EH (cell line): ENCODE measurements at regions not wholly inside any gene's neighbourhood (a gene's known extent, or its start where the extent isn't known, plus 50 kb on each side); places are given as distances from the start of the nearest gene placed in this dataset.

Source experiments
- DNase-seq: peaks from one replicate; pipeline ENCODE4 v3.0.0-alpha.2; 2015; ENCODE audit warnings: low read depth

DNA sequence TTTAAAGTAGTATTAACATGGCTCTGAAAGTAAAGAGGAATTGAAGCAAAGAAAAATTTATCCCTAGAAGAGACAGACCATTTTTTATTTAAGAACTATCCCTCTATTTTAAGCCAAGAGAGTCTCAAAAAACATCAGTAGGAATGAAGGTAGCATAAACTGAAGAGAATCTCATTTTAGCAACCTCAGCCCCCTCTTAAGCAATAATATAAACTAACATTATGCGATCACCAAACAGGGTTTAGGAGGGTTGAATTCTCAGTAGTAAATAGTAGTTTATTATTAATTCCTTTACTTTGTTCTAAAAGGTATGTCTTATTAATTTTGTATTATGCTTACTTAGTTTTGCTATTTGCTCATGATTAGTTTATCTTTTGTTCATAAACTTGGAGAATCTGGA lies 287.4 kb downstream of the CDK5RAP2 start:
- DNase-seq, result no peak

DNA sequence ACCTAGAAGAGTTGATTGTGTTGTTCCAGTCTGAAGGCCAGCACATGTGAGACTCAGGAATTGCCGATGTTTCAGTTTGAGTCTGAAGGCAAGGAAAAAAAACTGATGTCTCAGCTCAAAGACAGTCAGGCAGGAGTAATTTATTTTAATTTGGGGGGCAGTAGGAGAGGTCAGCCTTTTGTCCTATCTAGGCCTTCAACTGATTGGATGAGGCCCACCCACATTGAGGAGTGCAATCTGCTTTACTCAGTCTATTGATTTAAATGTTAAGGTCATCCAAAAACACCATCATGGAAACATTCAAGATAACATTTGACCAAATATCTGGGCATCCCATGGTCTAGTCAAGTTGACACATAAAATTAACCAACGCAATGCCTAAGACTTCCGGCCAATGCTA lies 288.9 kb downstream of the CDK5RAP2 start:
- no peak for DNase-seq

DNA sequence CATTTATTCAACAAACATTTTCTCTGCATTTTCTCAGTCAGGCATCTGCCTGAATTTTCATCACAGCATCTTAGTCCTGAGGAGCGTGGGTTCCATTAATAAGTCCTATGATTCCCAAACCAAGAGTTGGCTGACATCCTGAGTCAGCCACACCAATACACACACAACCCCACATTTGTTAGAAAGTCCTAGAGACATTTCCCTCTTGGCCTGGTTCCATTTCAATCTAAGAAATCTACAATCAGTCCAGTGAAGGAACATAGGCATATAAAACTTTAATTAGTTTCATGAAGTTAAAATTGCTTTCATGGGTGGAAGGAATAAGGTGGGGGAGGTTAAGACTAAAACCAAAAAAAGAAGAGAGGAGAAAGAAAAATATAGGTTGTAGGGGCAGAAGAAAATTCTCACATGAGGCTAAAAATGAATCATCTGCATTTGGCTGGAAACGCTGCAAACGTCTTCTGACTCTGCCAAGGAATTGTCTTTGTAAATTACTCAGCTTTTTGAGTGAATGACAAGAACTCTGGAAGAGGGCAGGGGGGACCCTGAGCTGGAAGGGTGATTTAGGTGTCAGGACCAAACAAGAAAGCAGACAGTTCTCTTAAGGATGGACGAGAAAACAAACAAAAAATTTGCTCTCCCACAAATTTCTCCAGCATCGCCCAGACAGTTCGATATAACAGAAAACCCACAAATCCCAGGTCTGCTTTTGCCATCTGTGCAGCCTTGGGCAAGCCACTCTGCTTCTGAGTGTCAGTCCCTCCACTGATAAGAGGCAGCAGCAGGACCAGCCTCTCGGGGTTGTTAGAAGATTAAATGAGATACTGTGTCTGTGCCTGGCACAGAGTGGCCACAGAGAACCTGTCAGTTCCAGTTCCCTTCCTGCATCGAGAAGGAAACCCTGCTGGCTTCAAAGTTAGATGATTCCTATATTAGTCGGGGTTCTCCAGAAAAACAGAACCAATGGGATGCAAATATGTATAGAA lies 289.7 kb downstream of the CDK5RAP2 start:
- DNase-seq, result no peak

DNA sequence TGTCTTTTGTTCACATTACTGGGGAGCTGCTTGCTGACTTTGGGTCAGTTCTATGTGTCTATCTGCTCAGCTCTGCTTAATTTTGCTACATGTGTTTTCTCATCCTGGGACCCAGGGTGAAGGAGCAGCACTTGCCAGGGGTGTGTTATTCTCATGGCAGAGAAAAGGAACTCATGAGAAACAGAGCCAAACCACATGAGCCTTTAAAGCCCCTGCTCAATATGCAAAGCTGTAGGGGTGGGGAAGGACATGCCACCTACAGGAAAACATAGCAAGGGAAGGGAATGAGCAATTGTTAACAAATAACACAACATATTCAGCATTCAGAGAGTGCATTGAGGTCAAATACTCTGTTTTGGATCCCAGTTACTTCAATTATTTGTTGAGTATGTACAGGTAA lies 290.9 kb downstream of the CDK5RAP2 start:
- no peak for DNase-seq

DNA sequence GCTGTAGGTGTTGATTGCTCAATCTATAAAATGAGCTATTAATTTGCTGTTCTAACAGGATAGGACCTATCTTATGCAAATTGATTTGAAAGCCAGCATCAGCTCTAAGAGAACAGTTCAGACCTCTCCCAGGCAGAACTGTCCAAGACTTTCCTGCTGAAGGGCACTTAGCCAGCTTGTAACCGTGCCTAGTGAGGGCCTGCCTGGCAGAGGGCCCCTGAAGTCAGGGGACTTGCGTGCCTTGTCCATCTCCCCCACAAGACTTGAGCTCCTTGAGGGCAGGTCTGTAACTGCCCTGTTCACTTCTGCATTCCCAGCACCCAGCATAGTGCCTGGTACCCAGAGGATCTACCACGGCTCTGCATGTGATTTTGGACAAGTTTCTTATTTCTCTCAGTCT lies 293.4 kb downstream of the CDK5RAP2 start:
- no peak for DNase-seq

DNA sequence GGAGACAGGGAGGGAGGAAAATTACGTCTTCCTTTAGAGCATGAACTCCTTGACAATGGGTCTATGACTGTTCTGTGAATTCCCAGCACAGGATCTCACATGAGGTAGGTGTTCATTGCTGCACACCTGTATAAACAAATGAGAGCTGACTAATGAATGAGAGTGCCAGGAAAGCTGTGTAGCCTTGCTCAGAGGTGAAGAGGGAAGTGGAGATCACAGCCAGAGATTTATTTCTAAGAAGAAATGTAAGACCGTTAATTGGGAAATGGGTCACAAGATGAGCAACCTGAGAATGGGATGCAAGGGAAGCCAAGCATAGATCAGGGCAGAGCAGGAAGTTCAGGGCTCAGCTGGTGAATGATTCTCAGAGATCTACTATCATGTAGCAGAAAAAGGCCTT lies 295.1 kb downstream of the CDK5RAP2 start:
- no peak for DNase-seq

DNA sequence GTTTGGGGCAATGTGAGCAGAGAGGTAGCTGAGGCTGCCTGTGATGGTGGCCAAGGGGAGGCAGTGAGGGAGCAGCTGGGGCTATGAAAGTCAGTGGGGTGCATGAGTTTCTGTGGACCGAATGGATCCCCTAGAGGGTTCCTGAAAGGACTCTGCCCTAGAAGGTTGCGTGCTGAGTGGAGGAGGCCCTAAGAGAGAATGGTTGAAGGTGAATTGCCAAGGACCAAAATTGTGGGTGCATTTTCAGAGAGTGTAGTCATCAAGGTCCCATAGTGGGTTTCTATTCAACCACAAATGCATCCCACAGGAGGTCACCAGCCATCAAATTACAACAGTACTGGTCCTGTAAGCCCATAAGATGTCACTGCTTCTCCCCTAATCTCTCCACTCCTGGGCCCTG lies 298.3 kb downstream of the CDK5RAP2 start:
- DNase-seq, result no peak

DNA sequence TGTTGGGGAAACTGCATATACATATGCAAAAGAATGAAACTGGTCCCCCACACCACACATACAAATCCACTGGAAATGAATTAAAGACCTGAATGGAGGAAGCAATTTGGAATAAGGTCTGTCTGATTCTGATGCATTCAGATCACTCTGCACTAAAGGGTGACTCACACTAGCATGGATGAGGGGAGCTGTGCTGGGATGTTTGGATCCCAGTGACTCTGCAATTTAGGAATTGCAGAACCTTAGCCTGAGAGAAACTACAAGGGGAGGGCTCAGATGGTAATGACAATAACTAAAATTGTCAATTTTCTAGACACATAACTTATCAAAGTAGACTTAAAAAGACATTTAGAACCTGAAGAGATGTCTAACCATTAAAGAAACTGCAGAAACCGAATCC lies 312.0 kb downstream of the CDK5RAP2 start:
- DNase-seq, result peak; percentile 2

DNA sequence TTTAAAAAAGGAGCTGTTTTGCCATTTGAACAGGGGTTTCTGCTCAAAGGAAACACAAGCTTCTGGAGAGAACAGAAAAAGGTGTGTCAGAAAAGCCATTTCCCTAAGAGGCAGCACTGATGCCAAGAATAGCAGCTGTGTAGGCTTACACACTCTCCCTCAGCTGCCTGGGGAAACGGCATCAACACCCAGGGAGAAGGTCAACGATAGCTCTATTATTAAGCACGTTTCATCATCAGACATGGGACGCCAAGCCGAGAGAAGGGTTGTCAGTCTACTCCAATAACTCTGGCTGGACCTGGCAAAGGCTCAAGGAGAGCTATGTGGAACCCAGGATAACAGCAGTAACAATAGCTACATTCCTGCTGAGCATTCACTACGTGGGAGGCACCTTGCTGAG lies 314.2 kb downstream of the CDK5RAP2 start:
- DNase-seq, result no peak

DNA sequence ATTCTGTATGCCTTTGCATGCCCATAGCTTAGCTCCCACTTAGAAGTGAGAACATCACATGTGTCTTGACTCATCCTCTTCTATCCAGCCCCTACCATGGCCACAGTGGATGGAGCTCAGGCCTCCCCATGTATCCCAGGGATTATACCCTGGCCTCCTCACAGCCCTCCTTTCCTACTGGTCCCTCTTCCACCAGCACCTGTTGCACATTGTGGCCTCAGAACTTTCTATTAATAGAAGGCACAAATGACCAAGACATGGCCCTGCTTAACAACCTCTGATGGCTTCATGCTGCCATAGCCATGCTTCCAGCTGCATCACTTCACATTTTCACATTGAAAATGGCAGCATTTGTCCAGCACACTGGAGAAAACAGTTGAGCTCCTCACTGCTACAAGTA lies 315.4 kb downstream of the CDK5RAP2 start:
- DNase-seq, result no peak

DNA sequence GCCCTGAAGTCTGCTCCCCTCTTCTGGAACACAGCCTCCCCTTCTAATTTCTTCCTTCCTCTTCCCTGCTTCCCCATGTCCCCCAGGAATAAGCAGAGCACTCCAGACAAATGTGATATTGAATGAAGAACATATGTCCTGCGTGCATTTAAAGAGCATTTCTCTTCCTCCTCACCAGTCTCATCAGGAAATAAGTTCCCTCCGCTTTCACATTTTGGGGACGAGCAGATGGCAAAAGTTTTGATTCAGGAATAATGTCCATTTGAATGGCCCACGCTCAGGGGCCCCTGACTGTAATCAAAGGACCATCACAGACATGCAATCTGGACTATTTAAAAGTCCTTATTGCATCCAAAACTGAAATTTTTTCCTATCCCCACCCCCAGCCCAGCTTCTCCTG lies 316.1 kb downstream of the CDK5RAP2 start:
- DNase-seq, result no peak

DNA sequence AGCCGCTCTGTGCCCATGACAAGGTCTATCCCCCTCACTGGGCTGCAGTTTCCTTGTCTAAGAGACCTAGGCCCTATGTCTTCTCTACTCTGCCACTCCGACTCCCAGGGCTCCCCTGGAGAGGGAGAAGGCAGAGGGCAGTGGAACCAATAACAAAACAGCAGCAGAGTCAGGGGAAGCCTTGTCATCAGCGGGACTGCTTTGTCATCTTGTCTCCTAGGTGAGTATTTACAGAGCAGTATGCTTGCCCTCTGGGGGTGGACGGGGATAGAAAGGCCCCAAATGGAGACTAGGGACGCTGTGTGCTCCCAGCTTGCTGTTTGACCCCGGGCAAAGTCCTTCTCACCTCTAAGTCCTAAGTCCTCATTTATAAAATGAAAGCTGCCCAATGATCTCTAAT lies 318.5 kb downstream of the CDK5RAP2 start:
- DNase-seq, result no peak

DNA sequence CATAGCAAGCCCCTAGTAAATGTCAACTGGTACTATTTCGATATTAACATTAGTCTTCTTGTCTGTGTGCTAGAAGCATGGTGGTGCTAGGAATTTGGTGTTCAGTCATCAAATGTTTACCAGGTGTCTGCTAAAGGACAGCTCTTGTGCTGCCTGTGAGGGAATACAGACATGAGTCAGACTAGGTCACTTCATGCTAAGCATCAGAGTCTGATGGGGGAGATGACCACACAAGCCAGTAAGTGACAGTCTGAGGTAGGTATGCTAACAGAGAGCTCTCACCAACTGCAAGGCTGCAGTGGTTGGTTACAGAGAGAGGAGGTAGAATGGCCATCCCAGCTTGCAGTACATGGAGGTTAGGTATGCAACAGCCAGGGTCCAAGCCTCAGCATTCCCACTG lies 320.9 kb downstream of the CDK5RAP2 start:
- DNase-seq, result no peak

DNA sequence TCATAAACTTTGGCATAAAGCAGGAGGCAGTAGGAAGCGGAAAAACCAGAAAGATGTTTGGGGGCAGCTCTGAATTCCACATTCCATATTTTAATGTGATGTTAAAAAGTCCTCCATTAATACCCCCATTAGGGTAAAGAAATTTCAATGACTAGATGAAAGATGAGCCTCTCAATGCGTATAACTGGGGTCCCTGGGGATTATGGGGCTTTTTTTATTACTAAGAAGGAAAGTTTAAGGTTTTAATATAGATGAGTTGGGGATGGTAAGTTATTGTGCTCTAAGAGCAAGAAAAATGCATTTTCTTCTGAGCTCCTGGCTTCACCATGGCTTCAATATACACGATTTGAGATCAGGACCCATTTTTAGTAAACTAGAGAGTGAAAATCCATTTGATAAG lies 321.9 kb downstream of the CDK5RAP2 start:
- DNase-seq, result no peak

DNA sequence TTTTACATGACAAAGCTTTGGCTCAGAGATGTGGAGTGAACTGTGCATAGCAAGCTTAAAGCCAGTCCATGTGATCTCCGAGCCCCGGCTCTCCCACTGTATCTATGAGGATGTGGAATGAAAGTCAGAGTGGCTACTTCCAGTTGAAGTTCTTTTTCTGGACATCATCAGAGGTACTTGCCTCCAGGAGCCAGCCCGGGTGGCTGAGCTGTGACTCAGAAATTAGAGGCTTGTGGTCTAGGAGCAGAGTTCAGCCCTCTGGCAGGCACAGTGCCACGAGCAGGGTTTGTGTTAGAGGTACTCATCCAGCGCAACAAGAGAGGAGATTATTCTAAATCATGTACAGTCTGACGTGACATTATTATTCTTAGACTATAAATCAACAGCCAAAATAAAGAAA lies 322.5 kb downstream of the CDK5RAP2 start:
- peak; percentile 5 for DNase-seq

DNA sequence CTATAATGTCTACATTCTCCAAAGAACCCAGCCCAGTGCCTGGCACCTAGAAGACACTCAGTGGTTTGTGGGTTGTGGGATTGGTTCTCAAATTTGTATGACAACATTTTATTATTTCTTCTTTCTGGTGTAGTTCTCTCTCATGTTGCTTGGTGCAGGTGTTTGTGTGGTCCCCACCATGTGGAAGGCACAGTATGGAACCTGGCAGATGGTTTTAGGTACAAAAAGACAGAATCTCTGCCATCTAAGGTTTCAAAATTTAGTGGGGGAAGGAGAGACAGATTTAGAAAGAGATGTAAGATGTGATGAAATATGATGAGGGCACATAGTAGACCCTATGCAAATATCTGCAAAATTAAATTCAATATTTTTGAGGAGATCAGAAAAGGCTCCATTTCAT lies 323.8 kb downstream of the CDK5RAP2 start:
- DNase-seq, result no peak

DNA sequence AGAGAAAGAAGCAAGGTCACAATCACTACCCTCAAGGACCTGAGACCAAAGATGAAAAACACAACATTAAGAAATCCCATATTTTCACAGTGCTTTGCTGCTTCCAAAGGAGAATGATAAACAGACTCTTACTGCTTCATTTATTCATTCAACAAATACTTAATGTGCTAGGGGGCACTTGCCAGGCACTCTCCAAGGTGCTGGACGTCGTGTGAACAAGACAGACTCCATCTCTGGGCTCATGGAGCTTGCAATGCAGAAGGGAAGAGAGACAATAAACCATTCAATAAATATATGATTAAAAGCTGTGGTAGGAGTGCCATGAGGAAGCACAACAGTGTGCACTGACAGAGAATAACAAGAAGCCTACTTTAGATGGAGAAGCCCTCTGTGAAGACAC lies 327.7 kb downstream of the CDK5RAP2 start:
- DNase-seq, result no peak

DNA sequence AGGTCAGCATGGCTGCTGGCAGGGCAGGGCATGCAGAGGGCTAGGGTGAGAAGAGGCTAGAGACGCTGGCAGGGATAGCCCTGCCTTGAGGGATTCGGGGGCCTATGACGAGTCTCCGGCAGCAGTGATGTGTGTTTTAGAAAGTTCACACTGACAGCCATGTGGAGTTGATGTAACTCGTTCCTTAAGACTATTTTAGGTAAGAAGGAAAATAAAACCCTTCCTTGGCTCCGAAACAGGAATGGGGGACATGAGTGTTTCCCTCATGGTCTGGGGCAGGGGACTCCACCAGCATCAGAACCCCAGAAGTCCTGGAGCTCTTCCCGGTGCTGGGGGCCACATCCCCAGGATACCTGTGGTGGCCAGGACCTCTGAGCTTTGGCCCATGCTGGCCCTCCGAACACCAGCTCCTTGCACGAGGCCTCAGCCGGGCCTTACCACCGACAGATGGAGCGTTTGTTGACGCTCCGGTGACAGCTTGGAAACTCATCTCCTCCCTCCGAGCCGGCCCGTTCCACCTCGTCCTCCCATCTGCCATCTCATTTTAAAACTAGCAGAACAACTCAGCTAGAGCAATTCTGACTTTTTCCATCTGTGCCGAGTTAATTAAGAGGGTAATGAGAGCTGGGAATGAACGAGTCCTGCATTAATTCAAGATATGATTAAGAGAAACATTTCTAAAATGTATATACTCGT lies 337.7 kb downstream of the CDK5RAP2 start:
- DNase-seq, result no peak

DNA sequence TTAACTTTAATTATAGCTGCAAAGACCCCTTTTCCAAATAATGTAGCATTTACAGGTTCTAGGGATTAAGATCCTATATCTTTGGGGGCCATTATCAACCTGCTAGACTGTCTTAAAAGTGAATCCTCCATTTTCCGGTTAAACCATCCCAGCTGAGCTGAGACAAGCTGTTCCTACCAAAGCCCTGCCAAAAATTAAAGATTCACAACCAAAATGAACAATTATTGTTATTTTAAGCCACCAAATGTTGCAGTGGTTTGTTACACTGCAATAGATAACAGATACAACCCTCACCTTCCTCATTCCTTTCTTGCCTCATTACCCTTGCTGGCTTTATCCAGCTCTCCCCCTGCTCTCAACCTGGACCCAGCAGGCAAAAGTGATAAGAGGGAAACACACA lies 343.4 kb downstream of the CDK5RAP2 start:
- no peak for DNase-seq

DNA sequence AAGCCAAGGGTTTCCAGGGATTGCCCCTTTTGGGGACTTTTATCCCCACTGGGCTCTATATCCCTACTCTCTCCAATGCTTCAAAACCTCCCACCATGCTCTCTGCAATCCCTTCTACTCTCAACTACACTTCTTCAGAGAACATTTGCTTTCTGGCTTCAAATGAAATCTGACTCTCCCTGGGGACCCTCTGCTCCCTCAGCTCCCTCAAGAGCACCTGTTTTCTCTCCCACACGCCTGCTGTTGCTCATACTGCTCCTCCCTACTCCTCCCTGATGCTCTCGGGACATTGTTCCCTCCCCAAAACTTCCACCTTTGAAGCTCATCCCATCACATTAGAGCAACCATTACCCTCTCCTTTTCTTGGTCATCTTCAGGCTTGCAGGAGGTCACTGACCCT lies 344.9 kb downstream of the CDK5RAP2 start:
- no peak for DNase-seq

DNA sequence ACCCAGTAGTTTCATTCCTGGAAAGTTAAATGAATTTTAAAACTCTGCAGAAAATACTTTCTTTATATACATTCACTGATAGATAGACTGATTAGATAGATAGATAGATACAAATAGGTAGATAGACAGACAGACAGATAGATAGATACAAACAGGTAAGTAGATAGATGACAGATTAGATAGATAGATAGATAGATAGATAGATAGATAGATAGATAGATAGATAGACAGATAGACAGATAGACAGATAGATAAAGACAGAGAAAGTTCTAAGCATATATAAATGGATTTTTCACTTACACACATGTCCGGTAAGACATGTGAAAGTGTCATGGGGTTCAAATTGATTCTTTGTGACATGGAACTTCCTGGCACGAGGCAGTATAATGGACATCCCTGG lies 349.7 kb downstream of the CDK5RAP2 start:
- DNase-seq, result no peak

DNA sequence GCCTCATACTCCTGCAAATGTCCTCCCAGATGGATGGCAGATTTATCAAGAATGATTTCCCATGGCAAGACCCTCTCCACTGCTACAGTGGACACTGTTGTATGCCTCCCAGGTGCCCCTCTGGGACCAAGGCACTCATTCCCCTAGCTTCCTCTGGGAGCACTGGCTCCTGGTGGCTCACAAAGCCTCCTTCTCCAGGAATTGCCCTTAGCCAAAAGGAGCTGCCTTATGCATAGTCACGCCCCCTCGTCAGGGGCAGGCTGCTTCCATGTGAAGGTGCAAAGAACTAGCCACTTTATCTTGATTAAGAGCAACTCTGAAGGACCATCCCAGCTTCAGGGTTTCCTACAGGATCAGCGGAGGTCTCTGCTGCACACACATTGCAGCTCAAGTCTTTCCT lies 358.1 kb downstream of the CDK5RAP2 start:
- DNase-seq, result no peak

DNA sequence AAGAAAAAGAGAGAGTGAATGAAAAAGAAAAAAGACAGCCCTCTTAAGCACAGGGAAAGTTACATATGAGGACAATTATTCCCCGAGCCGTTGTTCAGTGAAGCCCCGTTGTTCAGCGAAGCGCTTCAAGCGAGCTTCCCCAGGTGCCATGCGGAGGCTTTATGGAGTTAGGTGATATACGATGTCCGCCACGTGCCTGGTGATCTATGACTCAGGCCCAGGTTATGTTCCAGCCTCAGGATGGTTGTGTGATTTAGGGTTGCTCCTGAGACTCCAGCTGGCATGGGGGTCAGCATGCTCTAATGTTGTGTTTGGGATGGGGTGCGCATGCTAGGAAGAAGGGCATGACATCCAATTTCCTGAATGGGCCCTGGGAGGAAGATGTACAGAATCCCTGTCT lies 365.6 kb downstream of the CDK5RAP2 start:
- no peak for DNase-seq

DNA sequence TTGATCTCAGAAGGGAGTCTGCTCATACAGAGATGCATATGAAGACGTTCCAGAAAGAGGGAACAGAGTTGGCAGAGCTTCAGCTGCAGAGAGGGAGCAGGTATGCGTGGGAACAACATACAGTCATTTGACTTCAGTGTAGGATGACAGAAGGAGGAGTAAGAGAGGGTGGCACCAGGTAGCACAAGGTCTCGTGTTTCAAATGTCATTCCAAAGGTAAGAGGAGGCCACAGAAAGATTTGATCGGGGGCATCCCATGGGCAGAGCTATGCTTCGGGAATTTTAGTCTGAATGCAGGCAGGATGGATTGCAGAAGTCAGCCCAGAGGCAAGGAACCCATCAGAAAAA lies 367.1 kb downstream of the CDK5RAP2 start:
- no peak for DNase-seq
